Kidney epithelial cell (primary cell): ENCODE measurements at regions not wholly inside any gene's neighbourhood (a gene's known extent, or its start where the extent isn't known, plus 50 kb on each side); places are given as distances from the start of the nearest gene placed in this dataset.

Experiments
- DNase-seq: peaks from one replicate; pipeline ENCODE4 v3.0.0-alpha.2; 2010; ENCODE audit warnings: low read depth
- H3K27me3 ChIP-seq: 2 replicates; pipeline ENCODE4 v1.6.0; 2011; ENCODE audit warnings: low read length; ENCODE audit not compliant: control insufficient read depth, insufficient read depth
- H3K36me3 ChIP-seq: 2 replicates; pipeline ENCODE4 v1.5.1; 2011; ENCODE audit warnings: low read length; ENCODE audit not compliant: control insufficient read depth, insufficient read depth
- H3K4me3 ChIP-seq: 2 replicates; pipeline ENCODE4 v1.5.1; 2011; ENCODE audit warnings: low read depth, mild to moderate bottlenecking, control low read depth, low read length
- CTCF ChIP-seq: IDR thresholded peaks from 2 replicates; pipeline ENCODE4 v1.5.1; 2011; ENCODE audit warnings: mild to moderate bottlenecking, moderate library complexity, low read length, control low read depth, inconsistent platforms; ENCODE audit not compliant: insufficient read depth, poor library complexity, severe bottlenecking

- TF ChIP-seq CTCF = no peak
- DNase-seq = no peak
Observed at GRCh38 chr4:8796096-8796495, 75.5 kb downstream of the HMX1 start.

GRCh38 chr4:8795140-8795539 lies 76.5 kb downstream of the HMX1 start:
- H3K4me3 ChIP-seq = no peak overlapping the region
- no peaks in the 10 kb centered on the region for H3K36me3 ChIP-seq
- H3K27me3 ChIP-seq = no peaks in the 10 kb centered on the region
- TF ChIP-seq CTCF = no peak
- DNase-seq = no peak

More at GRCh38 chr4:8796096-8796495, 75.5 kb downstream of the HMX1 start:
- Histone ChIP-seq H3K27me3 (no peaks in the 10 kb centered on the region), H3K4me3 (no peak overlapping the region), H3K36me3 (no peaks in the 10 kb centered on the region)

GRCh38 chr4:8794491-8794890 lies 77.1 kb downstream of the HMX1 start:
- Histone ChIP-seq H3K4me3 (no peak overlapping the region), H3K36me3 (no peaks in the 10 kb centered on the region), H3K27me3 (no peaks in the 10 kb centered on the region)
- no peak for DNase-seq
- no peak for TF ChIP-seq CTCF

GRCh38 chr4:8793571-8794160 lies 78.0 kb downstream of the HMX1 start:
- no peak overlapping the region for H3K4me3 ChIP-seq
- TF ChIP-seq CTCF = no peak

GRCh38 chr4:8792491-8792890 lies 79.1 kb downstream of the HMX1 start:
- Histone ChIP-seq H3K4me3 (no peak overlapping the region), H3K27me3 (no peaks in the 10 kb centered on the region), H3K36me3 (no peaks in the 10 kb centered on the region)
- no peak for TF ChIP-seq CTCF
- DNase-seq = no peak

More at GRCh38 chr4:8793571-8794160, 78.0 kb downstream of the HMX1 start:
- Histone ChIP-seq H3K36me3 (no peaks in the 10 kb centered on the region), H3K27me3 (no peaks in the 10 kb centered on the region)
- DNase-seq = no peak

GRCh38 chr4:8791609-8792008 lies 80.0 kb downstream of the HMX1 start:
- Histone ChIP-seq H3K36me3 (no peaks in the 10 kb centered on the region), H3K4me3 (no peak overlapping the region), H3K27me3 (no peaks in the 10 kb centered on the region)
- TF ChIP-seq CTCF = no peak
- DNase-seq = no peak
